NCI-H1930 (cell line): ENCODE measurements at regions not wholly inside any gene's neighbourhood (a gene's known extent, or its start where the extent isn't known, plus 50 kb on each side); places are given as distances from the start of the nearest gene placed in this dataset.

Experiments
- DNase-seq, 2 experiments: peaks; one replicate each; lab custom pipeline; 2025; lab: John Stamatoyannopoulos, UW

DNA sequence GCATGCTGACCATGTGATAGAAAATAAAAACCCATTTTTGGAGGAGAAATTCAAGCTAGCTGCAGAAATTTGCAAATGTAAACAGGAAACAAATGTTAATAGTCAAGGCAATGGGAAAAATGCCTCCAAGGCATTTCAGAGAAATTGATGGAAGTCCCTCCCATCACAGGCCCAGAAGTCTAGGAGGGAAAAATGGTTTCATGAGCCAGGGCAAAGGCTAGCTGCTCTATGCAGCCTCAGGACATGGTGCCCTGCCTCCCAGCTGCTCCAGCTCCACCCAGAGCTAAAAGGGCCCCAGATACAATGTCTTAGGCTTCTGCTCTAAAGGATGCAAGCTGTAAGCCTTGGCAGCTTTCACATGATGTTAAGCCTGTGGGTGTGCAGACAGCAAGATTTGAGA lies 1419.4 kb upstream of the CELF4 start:
- DNase-seq = no peak

DNA sequence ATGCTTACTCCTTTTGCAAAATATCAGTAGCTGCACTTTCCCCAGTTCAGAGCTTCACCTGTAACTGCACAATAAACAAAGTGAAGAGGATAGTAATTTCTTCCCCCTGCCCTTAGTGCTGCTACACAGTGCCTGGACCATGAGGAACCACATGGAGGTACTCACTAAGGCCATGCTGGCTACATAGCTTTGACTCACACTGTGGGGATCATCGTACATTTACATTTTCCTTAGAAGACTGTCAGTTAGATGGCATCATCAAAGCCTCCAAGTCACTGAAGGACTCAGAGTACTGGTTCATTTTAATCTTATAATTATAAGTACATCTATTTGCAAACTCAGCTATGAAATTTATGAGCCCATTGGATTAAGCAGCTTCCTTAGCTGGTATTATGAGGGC lies 1416.5 kb upstream of the CELF4 start:
- no peak for DNase-seq

GRCh38 chr18:38981389-38981788 lies 1415.8 kb upstream of the CELF4 start:
- DNase-seq = no peak

DNA sequence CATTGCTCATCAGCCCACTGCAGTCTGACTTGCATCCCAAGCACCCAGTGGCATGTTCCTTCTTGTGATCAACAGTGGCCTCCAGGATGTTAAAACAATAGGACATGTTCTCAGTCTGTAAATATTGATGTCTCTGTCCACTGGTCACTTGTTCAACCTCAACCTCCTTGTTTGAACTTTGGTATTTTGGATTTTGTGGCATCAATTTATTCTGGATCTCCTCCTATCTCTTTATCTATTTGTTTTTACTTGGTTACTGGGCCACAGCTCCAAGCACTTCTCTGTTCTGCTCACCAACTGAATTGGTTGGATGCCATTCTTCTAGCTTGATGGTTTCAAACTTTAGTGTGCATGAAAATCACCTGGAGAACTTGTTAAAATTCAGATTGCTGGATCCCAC lies 1414.8 kb upstream of the CELF4 start:
- DNase-seq = no peak

- DNase-seq = no peak
Measured at GRCh38 chr18:38972571-38972970, 1407.0 kb upstream of the CELF4 start.

- no peak for DNase-seq
Measured at GRCh38 chr18:38971881-38972280, 1406.3 kb upstream of the CELF4 start.

DNA sequence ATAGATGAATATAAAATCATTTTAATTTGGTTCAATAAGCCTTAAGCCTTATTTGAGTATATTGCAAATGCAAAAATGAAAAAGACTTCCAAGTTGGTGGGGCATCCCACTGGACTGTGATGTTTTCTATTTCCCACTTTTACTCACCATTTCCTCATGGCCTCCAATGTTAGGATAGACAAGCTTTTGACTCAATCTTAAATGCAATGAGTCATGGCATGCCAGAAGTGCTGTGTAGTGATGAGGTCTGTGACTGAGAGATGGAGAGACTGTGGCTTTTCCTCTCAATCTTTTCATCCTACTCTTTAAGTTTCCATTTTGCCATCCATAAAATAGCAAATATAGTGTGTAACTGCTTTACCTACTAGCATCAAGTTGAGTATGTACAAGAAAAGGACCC lies 1401.2 kb upstream of the CELF4 start:
- no peak for DNase-seq

GRCh38 chr18:38963943-38964660 lies 1398.5 kb upstream of the CELF4 start:
- DNase-seq = no peak

GRCh38 chr18:38961880-38962279 lies 1396.3 kb upstream of the CELF4 start:
- DNase-seq = no peak

DNA sequence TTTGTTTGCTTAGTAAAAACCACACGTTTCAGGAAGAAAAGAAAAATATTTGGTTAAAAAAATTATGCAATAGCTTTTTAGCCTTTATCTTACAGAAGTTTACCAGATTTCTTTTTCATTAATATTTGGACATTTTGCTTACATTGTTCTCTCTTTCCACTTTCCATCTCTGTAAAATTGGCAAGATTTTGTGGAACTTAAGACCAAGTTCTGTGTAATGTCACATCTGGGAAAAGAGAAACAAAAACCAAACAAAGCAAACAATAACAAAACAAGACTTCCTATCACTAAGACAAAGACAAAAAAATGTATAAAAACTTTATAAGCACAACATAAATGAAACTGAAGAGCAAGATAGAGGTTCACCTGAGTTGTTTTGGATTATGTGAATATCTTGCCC lies 1392.1 kb upstream of the CELF4 start:
- no peak for DNase-seq

GRCh38 chr18:38956068-38956467 lies 1390.5 kb upstream of the CELF4 start:
- DNase-seq = no peak

DNA sequence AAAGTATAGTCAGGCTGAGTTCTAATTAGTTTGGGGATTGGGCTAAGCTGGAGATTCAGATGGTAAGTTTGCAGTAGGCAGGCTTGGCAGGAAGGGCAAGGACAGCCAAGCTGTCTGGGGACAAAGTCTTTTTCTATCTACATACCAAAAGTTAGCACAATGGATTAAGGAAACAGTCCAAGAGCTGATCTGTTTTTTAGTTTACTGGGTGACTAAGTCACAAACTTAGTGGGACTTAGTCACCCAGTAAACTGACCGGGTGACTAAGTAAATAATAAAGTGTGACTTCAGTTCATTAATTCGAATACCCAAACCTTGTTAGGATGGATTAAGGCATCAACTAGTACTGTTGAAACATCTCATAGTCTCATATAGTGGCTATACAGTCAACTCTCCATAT lies 1386.0 kb upstream of the CELF4 start:
- DNase-seq = no peak

DNA sequence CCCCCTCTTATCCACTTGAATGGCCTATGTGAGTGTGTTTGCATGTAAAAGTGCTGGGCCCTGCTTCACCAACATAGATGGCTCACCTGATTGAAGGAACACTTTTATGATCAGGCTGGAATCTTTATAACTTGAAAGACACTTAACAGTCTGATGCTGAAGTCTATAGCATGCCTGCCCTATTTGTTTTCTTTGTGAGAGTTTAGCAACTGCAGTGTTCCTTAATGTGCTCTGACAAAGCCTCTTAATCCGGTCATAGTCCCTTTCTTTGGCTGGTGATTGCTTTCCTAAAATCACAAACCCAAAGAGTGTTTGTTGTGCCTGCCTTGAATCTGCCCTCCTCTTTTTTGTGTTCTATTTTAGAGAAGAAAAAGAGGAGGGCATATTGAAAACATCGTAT lies 1382.8 kb upstream of the CELF4 start:
- DNase-seq = no peak

DNA sequence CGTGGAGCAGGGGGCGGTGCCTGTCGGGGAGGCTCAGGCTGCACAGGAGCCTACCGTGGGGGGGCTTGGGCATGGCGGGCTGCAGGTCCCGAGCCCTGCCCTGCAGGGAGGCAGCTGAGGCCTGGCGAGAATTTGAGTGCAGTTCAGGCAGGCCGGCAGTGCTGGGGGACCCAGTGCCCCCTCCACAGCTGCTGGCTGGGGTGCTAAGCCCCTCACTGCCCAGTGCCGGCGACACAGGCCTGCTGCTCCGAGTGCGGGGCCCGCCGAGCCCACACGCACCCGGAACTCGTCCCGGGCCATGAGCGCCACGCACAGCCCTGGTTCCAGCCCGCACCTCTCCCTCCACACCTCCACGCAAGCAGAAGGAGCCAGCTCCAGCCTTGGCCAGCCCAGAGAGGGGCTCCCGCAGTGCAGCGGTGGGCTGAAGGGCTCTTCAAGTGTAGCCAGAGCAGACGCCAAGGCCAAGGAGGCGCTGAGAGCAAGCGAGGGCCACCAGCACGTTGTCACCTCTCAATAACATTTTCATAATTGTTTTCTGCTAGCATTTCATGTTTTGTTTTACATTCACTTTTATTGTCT lies 1378.9 kb upstream of the CELF4 start:
- DNase-seq = no peak

- no peak for DNase-seq
Measured at GRCh38 chr18:38941711-38942561, 1376.3 kb upstream of the CELF4 start.

DNA sequence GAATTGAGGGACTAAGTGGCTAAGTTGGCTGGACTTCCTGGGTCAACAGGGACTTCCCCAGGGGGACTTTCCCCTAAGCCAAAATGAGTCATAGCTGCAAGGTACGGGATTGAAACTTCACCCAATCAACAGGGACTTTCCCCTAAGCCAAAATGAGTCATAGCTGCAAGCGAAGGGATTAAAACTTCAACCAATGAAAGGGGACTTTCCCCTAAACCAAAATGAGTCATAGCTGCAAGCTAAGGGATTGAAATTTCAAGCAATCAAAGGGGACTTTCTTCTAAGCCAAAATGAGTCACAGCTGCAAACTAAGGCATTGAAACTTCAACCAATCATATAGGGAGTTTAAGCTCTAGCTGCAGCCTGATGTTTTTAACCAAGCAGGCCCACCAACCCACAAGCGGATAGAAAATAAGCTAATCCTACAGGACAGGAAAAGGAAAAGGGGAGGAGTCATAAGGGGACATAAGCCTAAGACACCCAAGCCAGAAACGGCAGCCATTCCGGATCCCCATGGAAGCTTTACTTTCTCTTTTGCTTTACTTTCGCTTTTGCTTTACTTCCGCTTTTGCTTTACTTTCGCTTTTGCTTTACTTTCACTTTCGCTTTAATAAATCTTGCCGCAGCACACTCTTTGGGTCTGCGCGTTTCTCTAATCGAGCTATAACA lies 1375.4 kb upstream of the CELF4 start:
- DNase-seq = no peak

DNA sequence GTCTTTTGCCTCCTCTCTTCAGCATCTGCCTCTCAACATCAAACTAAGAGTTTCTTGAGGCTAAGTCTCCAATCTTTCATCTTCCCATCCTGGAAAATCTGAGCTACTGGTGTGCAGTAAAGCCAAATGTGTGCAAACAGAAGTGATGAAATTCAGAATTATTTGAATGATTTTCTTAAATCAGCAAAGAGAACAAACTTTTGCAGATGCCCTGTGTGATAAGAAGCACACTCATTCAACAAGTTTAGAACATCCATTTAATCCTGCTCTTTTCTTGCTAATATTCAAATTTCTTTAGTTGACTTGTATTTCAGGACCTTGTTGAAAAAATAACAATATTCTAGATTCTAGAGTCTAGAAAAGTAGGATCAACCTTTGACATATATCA lies 1374.9 kb upstream of the CELF4 start:
- DNase-seq = no peak

- no peak for DNase-seq
Measured at GRCh38 chr18:38933910-38934510, 1368.4 kb upstream of the CELF4 start.

DNA sequence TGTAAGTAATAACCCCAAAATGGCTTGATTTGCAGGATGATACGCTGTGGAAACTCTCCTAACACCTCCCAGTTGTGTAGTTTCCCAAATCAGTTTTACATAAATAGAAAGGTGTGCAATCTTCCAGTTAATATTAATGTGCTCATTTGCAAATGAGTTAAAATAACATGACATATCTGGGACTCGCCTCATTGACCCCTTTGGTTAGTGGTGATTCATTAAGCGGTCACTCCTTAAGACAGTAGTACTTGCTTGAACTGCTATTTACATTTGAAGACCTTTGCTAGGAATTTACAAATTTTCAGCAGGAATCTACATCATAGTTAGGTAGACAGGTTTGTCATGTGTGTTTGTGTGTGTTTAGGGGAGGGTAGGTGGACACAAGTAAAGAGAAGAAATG lies 1367.7 kb upstream of the CELF4 start:
- DNase-seq = no peak

- no peak for DNase-seq
Measured at GRCh38 chr18:38932752-38933151, 1367.2 kb upstream of the CELF4 start.

DNA sequence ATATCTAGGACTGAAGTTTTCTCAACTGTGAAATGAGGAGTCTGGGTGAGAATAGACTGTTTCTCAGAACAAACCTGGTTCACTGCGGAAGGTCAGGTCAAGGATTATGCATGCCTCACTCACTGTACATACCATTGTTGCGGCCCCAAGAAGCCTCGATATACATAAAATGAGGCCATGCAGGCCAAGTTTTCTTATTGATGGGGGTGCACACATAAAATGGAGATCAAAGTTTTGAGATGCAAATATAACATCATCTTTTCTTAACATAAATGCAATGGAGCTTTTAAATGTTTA lies 1366.1 kb upstream of the CELF4 start:
- DNase-seq = no peak
